Retinal pigment epithelial cell (primary cell): ENCODE measurements at regions not wholly inside any gene's neighbourhood (a gene's known extent, or its start where the extent isn't known, plus 50 kb on each side); places are given as distances from the start of the nearest gene placed in this dataset.

ENCODE experiments used
- DNase-seq: peaks from one replicate; pipeline ENCODE4 v3.0.0-alpha.2; 2010; ENCODE audit warnings: low read depth
- H3K4me3 ChIP-seq: 2 replicates; pipeline ENCODE4 v1.5.1; 2011; ENCODE audit warnings: mild to moderate bottlenecking, low read length, control low read depth, moderate library complexity
- TF ChIP-seq, protein P1 (sequence below): conservative IDR thresholded peaks from 2 replicates; pipeline ENCODE4 v1.5.1; 2011; ENCODE audit warnings: low read depth, low read length, control low read depth, inconsistent platforms

DNA sequence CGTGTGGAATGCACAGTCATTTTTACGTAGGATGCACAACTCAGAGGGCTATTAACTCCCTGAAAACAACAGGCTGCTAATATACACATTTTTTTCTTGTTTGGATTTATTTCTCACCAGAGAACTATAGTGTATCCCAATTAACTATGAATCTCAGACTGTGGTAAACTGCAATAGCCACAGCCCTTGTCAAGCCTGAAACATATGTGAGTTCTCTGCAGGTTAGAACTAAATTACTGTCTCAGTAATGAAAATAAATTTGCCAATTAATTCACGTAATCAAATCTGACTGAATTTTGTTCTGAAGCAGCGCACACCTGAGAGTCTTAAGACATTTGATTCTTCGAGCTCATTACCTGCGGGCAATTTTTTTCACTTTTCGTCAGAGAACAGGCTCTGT lies 318.6 kb downstream of the PMP22 start:
- DNase-seq, result no peak
- H3K4me3 ChIP-seq, result no peak overlapping the region
- TF ChIP-seq, protein P1, sequence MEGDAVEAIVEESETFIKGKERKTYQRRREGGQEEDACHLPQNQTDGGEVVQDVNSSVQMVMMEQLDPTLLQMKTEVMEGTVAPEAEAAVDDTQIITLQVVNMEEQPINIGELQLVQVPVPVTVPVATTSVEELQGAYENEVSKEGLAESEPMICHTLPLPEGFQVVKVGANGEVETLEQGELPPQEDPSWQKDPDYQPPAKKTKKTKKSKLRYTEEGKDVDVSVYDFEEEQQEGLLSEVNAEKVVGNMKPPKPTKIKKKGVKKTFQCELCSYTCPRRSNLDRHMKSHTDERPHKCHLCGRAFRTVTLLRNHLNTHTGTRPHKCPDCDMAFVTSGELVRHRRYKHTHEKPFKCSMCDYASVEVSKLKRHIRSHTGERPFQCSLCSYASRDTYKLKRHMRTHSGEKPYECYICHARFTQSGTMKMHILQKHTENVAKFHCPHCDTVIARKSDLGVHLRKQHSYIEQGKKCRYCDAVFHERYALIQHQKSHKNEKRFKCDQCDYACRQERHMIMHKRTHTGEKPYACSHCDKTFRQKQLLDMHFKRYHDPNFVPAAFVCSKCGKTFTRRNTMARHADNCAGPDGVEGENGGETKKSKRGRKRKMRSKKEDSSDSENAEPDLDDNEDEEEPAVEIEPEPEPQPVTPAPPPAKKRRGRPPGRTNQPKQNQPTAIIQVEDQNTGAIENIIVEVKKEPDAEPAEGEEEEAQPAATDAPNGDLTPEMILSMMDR, result no peak

DNA sequence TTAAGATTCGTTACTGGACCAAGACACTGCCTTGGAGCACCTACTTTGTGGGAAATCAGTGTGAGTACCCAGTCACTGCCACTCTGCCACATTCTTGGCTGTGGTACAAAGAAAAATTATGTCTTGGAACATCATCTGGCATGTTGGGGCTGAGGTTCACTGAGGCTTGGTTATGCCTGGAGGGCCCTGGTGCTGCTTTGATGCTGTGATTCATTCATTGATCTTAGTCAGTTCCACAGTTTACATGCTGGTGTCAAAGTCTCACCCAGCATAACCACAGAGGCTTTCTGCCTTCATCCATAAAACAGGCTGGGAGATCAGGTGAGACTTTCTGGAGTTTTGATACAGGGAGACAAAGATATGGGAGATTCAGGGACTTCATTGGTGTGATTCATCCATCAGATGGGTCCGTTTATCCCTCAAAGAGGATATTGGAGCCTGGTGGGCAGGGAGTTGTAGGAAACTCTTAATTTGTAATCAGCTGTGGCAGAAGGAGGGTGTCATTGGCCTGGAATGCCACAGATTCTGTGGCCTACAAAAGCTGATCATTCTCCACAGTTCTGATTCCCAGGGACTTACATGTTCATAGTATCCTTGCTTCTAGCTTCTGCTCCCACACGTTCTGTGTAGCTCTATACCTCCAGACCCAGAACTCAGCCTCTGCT lies 322.5 kb downstream of the PMP22 start:
- no peak for DNase-seq
- TF ChIP-seq, protein P1, result no peak
- H3K4me3 ChIP-seq, result no peak overlapping the region

DNA sequence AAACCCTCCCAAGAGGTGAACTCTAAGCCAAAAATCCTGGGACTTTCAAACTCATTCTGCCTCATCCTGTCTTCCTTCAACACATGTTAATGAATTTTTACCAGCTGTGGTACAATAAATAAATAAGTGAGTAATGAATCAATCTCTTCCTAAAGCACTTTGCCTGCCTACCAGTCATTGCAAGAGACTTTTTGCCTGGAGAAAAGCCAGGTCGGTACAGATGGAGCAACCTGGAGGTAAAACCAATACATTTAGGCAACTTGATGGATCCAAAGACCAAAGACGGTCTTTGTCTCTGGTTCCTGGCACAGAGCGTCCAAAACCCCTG lies 324.2 kb downstream of the PMP22 start:
- DNase-seq, result no peak
- TF ChIP-seq, protein P1, result no peak

DNA sequence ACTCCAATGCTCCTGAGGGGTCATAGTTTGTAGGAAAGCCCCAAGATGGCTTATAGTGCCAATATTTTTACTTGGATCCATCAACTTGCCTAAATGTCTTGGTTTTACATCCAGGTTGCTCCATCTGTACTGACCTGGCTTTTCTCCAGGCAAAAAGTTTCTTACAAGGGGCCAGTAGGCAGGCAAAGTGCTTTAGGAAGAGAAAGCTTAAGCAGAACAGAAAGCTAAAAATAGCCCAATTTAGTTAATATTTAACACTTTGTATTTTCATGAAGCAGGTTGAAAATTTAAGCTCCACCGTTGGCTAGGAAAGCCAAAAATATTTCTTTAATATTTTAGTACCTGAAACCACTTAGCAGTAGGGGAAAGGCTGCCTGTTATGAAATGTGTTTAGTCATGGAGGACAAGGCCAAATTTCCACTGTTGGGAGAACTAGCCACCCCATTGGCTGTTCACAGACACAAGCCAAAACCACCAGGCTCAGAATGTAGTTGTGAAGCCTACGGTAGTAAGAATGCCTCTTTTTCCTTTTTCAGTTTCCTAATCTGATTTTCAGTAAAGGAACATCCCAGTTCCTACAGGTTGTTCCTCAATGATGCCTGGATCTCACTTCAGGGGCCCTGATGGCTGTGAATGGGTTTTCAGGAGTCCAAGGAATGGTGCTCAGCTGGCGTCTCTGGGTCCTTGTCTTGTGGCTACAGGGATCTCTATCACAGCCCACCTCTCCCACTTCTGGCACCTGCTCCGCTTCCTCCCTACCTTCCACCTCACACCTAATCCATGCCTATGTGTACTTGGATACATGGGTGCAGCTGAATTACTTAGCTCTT lies 324.8 kb downstream of the PMP22 start:
- no peak overlapping the region for H3K4me3 ChIP-seq
- TF ChIP-seq, protein P1, result no peak
- DNase-seq, result no peak

More for the DNA sequence above, 324.2 kb downstream of the PMP22 start:
- no peak overlapping the region for H3K4me3 ChIP-seq

DNA sequence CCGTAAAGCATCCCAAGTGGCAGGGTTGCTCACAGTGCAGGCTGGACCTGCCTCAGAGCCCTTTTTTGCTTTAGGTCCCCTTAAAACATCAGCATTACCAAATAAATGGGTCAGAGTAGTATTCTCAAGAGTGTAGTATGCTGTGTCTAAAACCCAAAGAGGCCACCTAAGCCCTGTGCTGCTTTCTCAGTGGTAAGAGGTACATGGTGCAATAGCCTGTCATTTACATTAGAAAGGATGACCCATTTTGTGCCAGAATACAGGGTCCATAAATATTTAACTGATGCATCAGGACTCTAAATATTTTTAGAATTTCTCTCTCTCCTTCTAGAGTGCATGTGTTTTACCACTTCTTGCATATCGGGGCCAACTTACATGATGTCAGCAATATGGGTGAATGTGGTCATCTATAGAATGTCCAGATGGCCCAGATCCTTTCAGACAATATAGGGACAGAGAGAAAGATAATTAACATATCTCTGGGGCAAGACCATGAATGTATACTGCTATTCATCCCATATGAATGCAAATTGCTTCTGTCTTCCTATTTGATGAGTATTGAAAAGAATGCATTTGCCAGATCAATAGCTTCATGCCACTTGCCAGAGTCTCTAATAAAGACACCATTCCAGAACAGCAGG lies 329.2 kb downstream of the PMP22 start:
- H3K4me3 ChIP-seq, result no peak overlapping the region
- TF ChIP-seq, protein P1, result no peak
- DNase-seq, result no peak

DNA sequence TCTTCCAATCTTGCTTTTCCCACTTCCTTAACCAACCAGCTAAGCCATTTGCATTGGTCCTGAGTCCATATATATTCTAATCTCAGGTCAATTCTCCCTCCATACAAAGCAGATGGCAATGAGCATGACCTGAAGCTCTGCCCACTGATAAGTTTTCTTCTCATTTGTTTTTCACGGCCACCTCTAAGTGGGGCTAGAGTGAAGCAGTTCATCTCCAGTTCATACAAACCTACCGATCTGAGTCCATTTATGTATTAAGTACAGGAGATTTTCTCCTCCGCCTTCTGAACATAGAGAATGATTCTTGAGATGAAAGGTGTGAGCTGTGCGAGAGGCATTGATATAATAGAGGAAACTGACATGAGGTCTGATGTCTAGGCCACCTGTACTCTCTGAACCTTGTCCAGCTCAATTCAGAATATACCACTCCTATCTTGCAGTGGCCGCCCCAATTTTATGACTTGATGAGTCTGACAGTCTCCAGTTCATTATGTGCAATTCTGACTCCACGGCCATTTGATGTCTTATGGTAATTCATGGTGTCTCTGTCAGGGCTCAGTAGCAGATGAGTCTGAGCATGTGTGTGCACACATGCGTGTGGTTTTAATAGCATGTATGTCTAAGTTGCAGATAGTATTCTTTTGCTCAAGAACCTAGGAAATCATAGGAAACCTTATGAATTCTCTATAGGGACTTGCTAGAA lies 329.8 kb downstream of the PMP22 start:
- no peak overlapping the region for H3K4me3 ChIP-seq
- TF ChIP-seq, protein P1, result no peak
- DNase-seq, result no peak
